GM18526 (cell line): ENCODE measurements at regions not wholly inside any gene's neighbourhood (a gene's known extent, or its start where the extent isn't known, plus 50 kb on each side); places are given as distances from the start of the nearest gene placed in this dataset.

Experiments
- POLR2A ChIP-seq: IDR thresholded peaks from 3 replicates; pipeline ENCODE4 v1.6.1; 2011; ENCODE audit not compliant: insufficient read length; ENCODE audit errors: extremely low read depth

DNA sequence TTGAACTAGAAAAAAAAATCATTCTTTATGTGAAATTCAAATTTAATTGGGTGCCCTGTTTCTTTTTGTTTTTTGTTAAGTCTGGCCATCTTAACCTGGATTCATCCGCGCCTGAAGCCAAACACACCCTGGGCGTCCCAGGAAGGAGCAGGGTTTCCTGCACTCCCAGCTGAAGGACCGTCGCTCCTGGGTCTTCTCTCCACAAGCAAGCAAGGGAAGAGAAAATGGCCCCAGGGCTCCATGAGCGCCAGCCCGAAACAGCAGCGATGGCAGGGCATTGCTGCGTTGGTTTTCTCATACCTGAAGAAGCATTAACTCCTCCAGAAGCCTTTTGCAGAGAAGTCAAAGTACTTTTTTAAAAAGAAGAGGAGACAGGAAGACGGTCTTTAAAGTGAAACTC, 105.4 kb upstream of the AFDN start:
- TF ChIP-seq POLR2A, result no peak

DNA sequence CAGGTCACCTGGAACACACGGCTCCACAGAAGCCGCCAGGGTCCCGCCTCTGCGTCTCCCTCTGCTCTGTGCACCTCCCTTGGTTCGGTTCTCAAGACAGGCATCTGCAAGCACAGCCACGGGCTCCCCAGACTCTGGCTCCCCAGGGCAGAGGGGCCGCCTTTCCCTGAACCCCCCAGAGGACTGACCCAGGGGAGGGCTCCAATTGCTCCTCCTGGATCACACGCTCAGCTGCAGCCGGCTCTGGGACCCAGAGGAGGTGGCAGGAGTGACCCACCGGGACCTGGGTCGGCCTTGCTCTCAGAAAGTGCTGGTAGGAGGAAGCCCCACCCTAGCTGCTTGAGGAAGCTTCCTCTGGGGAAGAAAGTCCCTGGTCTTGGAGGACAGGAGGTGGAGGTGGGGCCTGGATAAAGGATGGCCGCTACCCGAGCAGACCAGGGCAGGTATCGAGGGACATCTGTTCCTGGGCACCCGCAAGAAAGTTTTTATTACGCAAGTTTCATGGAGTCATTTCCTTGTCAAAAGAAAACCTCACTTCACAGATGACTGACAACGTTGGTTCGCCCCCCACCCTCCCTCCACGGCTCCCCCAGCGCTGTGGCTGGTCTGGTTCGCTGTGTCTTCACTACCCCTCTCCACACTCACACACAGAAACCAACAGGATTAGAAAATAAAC, 103.9 kb upstream of the AFDN start:
- no peak for TF ChIP-seq POLR2A

DNA sequence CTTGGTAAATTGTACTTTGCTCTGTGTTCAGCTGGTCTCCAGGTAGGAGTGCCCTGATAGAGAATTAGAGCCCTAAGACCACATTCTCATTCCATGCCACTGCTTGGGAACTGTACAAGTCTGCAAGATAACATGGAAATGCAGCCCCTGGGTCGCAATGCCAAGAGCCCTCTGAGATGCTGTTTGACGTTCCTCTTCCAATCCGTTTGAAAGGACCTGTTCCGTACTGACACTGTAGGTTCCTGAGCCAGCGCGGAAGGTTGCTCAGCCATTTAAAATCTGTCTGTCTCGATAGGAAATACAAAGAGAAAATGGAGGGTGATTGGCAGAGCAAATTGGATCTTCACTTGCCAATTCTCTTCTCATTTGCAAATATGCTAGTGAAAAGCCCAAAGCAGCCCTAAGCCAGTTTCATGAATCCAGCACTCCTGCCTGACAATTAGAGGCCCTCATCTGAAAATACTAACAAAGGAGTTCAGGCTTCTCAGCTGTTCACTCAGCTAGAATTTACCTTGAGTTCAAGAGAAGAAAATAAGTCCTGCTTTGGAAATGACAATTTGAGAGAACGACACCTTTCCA, 100.6 kb upstream of the AFDN start:
- TF ChIP-seq POLR2A, result no peak

DNA sequence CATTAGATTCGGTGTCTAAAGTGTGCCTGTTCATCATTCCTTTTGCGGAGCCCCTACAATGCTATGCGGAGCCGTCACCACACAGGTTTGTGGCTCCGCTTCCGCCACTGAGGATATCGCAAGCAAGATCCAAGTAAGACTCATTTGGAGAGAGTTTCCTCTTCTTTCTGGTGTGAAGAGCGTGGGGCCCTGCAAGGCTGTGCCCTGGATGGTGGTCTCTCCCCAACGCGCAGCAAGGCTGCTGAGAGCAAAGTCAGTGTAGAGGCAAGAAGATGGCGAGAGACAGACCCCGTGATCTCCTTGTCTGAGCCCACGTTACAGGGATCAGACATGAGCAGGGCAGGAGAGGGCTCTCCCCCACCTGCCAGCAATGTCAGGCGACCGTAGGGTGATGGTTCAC, 96.3 kb upstream of the AFDN start:
- no peak for TF ChIP-seq POLR2A

DNA sequence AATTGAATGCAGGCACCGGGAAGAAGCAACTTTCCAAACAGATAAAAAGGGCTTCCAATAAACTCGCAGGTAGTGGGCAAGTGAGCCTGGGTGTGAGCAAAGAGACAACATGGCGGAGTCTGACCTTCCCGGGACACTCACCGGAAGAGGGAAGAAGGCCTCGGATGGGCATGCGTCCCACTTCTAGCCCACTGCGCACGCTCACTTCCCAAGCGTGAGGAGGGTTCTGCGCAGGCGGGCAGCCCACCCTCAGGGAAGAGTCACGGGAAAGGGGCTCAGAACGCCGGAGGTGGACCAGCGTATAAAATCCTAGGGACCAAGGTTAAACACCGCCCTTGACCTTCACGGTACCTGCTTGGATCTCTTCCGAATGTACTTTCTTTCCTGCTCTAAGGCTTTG, 95.5 kb upstream of the AFDN start:
- TF ChIP-seq POLR2A, result no peak

DNA sequence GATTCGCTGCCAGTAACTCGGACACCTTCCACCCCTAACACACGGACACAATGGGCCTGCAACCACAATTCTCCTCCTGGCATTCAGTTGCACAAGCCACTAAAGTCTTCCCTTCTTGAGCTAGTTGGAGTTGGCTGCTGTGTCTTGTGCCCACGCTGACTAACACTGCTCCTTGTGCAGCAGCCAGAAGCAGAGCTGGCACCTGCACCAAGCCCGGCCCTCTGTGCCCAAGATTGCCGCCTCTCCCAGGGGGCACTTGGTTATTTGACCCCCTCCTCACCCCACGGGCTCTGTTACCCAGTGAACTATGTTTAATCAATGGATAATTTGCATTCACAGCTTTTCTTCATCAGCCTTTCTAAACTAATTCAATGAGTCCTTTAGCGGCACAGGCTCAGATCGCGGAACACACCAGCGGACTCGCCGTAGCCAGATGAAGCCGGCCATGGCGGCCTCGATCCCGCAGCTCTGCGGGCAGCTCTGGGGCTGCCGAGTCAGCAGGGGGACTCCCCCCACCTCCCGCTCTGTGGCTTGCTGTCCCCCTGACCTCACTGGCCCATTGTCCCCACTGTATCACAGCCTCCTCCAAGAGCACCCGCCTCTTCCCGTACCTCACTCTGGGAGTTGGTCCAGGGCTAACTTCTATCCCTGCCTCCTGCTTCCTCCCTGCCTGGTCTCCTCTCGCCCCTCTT, 94.8 kb upstream of the AFDN start:
- no peak for TF ChIP-seq POLR2A

DNA sequence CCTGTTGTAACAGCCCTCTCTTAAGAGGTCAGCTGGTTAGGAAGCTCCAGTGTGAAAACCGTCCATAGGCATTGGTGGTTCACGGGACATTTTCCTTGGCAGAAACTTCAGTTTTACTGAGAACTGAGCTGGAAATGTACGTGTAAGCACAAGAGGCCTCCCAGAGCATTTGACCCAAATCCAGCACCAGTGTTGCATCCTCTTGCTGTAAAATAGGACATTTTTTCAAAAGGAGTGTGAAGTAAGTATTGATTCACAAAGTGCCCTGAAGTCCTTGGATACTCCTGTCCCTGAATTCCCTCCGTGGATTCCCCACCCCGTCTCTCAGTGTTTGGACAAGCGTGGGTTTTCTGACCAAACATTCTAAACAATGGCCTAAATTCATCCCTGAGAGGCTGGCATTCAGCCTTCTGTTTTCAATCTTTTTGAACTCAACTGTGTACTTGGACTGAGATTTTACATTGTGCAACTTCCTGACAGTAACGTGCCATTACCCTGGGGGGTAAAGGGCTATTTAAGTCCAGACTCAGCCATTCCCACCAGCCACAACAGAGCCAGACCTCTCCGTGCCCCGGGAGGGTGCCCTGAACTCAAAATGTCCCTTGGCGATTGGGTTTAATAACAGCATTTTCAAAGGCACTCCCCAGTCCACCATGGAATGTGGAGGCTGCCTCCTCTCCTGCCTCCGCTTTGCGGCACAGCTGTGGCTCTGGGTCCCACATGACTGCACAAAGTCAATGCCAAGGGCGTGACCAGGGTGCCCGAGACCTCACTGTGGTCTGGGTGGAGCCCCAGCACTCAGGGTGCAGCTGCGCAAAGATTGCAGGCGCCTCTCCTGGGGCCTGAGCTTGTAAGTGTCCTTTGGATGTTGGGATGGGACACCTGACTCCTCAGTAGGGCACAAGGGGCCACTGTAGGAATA, 92.7 kb upstream of the AFDN start:
- TF ChIP-seq POLR2A, result no peak

DNA sequence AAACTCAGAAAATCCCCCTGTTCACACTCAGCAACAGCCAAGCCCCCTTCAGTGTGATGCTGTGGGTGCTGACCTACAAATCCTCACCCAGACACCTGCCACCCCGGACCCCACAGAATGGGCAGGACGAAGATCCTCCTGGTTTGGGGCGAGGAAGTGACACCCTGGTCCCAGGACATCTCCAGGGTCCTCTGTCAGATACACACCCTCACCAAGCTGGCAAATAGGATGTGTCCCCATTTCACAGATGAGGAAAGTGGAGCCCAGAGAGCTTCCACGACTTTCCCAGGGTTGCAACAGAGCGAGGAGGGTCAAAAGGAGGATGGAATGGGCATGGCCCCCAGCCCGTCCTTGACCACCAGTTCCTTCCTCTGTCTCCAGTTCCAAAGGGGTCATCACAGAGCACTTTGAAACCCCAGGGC, 92.0 kb upstream of the AFDN start:
- TF ChIP-seq POLR2A, result no peak

DNA sequence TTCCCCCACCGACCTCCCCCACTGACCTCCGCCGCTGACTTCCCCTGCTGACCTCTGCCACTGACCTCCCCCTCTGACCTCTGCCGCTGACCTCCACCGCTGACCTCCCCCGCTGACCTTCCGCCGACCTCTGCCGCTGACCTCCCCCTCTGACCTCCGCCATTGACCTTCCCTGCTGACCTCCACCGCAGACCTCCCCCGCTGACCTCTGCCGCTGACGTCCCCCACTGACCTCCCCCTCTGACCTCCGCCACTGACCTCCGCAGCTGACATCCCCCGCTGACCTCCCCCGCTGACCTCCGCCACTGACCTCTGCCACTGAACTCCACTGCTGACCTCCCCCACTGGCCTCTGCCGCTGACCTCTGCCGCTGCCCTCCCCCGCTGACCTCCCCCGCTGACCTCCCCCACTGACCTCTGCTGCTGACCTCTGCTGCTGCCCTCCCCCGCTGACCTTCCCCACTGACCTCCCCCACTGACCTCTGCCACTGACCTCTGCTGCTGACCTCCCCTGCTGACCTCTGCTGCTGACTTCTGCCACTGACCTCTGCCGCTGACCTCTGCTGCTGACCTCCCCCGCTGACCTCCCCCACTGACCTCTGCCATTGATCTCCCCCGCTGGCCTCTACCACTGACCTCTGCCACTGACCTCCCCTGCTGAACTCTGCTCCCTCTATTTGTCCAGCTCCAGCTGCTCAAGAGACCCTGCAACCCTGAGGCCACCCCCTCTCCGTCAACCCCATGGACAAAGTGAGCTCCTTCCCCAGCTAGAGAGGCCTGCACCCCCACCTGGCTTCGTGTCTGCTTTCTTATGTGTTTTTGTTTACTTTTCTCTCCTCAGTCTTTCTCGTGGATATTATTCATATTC, 91.4 kb upstream of the AFDN start:
- no peak for TF ChIP-seq POLR2A

DNA sequence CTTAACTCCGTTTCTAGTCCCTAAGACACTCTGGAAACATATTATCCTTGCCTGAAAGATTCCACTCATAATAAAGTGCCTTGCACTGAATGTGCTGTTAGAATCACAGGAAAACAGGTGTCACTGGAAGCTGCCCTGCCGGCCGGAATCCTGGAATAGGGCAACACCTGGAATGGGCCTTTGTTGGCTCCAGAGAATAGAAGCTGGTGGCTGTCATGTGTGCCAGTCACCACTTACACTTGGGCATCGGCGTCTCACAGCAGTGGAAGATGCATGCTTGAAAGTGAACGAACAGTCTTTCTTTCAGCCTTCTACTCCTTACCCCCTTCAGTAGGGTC, 90.8 kb upstream of the AFDN start:
- TF ChIP-seq POLR2A, result no peak

DNA sequence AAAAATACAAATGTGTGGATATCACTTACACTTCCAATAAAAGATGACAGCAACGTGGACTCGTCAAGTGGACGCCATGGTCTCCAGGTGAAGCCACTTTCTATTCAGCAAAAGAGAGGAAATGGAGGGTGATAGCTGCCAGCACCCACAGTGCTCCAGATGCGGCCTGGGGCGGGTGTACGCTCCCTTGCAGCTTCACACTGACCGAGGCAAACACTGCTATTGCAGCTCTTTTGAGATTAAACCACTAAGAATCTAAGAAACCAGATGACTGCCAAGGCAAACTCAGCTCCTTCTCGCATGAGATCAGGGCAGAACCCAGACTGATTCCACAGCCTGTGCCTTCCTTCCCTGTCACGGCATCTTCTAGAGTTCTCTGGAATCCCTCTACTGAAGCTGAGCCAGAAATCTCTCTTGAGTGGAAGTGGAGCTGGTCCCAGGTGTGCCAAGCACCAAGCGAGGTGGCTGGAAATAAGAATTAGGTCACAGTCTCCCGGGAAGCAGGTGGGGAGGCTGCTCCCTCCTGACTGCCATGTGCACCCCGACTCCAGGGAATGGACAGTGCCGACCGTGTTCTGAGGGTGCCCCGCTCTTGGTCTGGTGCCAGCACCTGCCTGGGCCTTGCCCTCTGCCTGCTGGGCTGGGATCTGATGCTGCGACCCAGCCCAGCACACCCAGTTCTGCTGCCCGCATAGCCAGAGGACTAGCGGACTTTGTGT, 90.1 kb upstream of the AFDN start:
- no peak for TF ChIP-seq POLR2A

DNA sequence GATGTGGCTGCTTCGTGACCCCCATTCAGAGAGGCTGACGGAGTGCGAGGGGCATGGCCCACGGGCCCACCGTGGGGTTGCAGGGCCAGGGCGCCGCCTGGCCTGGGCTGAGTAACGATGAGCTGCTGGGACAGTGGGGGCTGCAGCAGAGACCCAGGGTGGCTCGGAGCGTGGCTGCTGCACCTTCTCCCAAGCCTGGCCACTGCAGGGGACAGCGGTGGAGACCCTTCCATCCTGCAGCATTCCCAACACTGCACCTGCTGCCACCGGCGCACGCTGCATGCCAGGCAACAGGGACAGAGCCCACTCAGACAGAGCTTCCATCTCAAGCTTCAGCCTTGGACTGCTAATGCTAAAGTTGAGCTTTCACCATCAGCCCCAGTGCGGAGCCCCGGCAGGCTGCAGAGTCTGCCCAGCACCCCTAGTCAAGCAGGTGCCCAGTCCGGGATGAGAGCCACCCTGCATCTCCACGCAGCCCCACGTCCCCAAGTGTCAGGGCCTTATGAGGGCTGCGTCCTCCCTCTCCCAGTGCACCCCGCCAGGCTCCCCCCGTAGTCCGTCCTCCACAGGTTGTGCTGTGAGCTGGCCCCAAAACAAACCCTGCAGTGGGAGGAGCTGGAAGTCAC, 89.4 kb upstream of the AFDN start:
- no peak for TF ChIP-seq POLR2A

DNA sequence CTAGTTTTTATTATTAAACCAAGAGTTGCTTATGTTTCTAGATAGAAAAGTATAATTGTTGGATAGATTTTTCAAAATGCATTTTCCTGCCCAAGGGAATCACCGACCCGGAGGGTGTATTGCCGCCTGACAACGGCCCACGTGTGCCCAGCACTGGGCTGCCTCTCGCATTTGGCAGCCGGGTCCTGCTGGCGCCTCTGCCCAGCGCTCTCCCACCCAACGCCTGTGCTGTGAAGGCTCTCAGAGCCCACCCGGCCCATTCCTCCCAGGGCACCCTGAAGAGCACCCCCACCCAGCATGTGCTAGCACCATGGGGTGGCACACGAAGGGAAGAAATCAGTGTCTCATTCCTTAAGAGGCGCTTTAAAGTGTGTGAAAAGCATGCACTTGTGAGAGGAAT, 88.3 kb upstream of the AFDN start:
- no peak for TF ChIP-seq POLR2A
